HepG2 (cell line): ENCODE measurements at regions not wholly inside any gene's neighbourhood (a gene's known extent, or its start where the extent isn't known, plus 50 kb on each side); places are given as distances from the start of the nearest gene placed in this dataset.

Source experiments
- ATAC-seq: fragments of 200-7000 bp; cut with Tn5 transposase; 3 replicates; pipeline ENCODE4 v1.9.1; 2020; ENCODE audit warnings: mild to moderate bottlenecking, moderate library complexity
- BruUV-seq: library from RNA; stranded (reverse); fragments of 400-500 nt; replicated peaks from 2 replicates; lab custom pipeline; 2021; lab: Mats Ljungman, UMichigan
- CTCF ChIA-PET: fragments of 300-600 bp; formaldehyde crosslinking; extraction: SDS; loops from one replicate; lab custom pipeline; 2021; ENCODE audit warnings: low total read pairs, inconsistent platforms, low intra/inter-chr PET ratio; lab: Yijun Ruan, JAX
- POLR2A ChIA-PET: fragments of 350-600 bp; sonication (Branson Sonifier 250); formaldehyde crosslinking; loops from one replicate; lab custom pipeline; 2020; ENCODE audit warnings: antibody characterized with exemption, inconsistent platforms; lab: Yijun Ruan, JAX
- DNase-seq: peaks from one replicate; pipeline ENCODE4 v3.0.0-alpha.2; 2015; ENCODE audit warnings: low spot score
- FAIRE-seq: peaks from 3 replicates; lab custom pipeline; 2011; peaks lifted over from hg19 to GRCh38; lab: Jason Lieb, UNC
- H2AFZ ChIP-seq: one replicate; pipeline ENCODE4 v1.6.1; 2011; ENCODE audit warnings: low read length, inconsistent platforms
- H3K27ac ChIP-seq: fragments of 300-600 bp; 3 replicates; pipeline ENCODE4 v1.8.0; 2011; ENCODE audit warnings: mixed run types, mild to moderate bottlenecking, mixed read lengths, low read length, inconsistent platforms; ENCODE audit not compliant: insufficient read depth; ENCODE audit errors: extremely low read length
- H3K27me3 ChIP-seq, 2 experiments: fragments of 200-600 bp in 1 of 2; 2 replicates in 1 of 2; 3 replicates in 1 of 2; pipeline versions ENCODE4 v1.6.0 to v1.8.0; 2011; ENCODE audit warnings: low read length in 2 of 2, mild to moderate bottlenecking in 2 of 2, moderate library complexity in 2 of 2, inconsistent platforms in 1 of 2; ENCODE audit not compliant: insufficient read depth in 2 of 2, control insufficient read depth in 1 of 2
- H3K36me3 ChIP-seq, 2 experiments: fragments of 200-600 bp in 1 of 2; replicated peaks in 1 of 2; 2 replicates in 1 of 2; 3 replicates in 1 of 2; pipeline versions ENCODE4 v1.5.1 to v1.8.0; 2011; ENCODE audit warnings: low read length in 2 of 2, inconsistent platforms in 1 of 2; ENCODE audit not compliant: insufficient read depth in 2 of 2, control insufficient read depth in 1 of 2
- H3K4me1 ChIP-seq: 2 replicates; pipeline ENCODE4 v1.5.1; 2012; ENCODE audit warnings: low read length, inconsistent platforms; ENCODE audit not compliant: insufficient read depth
- H3K4me2 ChIP-seq: 2 replicates; pipeline ENCODE4 v1.6.0; 2011; ENCODE audit warnings: low read depth, low read length, inconsistent platforms
- H3K4me3 ChIP-seq, 3 experiments: fragments of 200-600 bp in 1 of 3; sonication (generic), shearing (Covaris generic) in 1 of 3; replicated peaks in 1 of 3; 2 replicates each; pipeline ENCODE4 v1.5.1; 2011 to 2016; ENCODE audit warnings: low read length in 3 of 3, inconsistent platforms in 2 of 3, low read depth in 2 of 3, mild to moderate bottlenecking in 2 of 3, control low read depth in 1 of 3, mixed read lengths in 1 of 3; ENCODE audit not compliant: insufficient read depth in 1 of 3
- H3K79me2 ChIP-seq: one replicate; pipeline ENCODE4 v1.6.1; 2011; ENCODE audit warnings: low read length, inconsistent platforms; ENCODE audit not compliant: insufficient read depth
- H3K9ac ChIP-seq: 2 replicates; pipeline ENCODE4 v1.6.0; 2011; ENCODE audit warnings: mild to moderate bottlenecking, low read depth, low read length, inconsistent platforms; ENCODE audit not compliant: insufficient read depth
- H3K9me3 ChIP-seq: 2 replicates; pipeline ENCODE4 v1.5.1; 2012; ENCODE audit warnings: mild to moderate bottlenecking, low read length
- H4K20me1 ChIP-seq: 2 replicates; pipeline ENCODE4 v1.6.0; 2011; ENCODE audit warnings: inconsistent platforms, mild to moderate bottlenecking, low read length, moderate library complexity; ENCODE audit not compliant: insufficient read depth
- CHD2 ChIP-seq: IDR thresholded peaks from 2 replicates; pipeline ENCODE4 v1.6.1; 2011; ENCODE audit warnings: low read depth, low read length, improper control_type of control experiment
- ETV6 ChIP-seq: sonication (generic); formaldehyde crosslinking; conservative IDR thresholded peaks from 2 replicates; pipeline ENCODE4 v1.4.0; 2020; ENCODE audit warnings: missing genetic modification reagents
- FOSL1 ChIP-seq: sonication (generic); formaldehyde crosslinking; IDR thresholded peaks from 2 replicates; pipeline ENCODE4 v1.9.0; 2021; ENCODE audit warnings: missing genetic modification reagents, borderline replicate concordance
- FOXC1 ChIP-seq: sonication (generic); formaldehyde crosslinking; IDR thresholded peaks from 2 replicates; pipeline ENCODE4 v1.8.0; 2022; ENCODE audit warnings: mild to moderate bottlenecking, missing genetic modification reagents, borderline replicate concordance
- GPN1 ChIP-seq: sonication (generic); formaldehyde crosslinking; IDR thresholded peaks from 2 replicates; pipeline ENCODE4 v1.5.1; 2020; ENCODE audit warnings: missing genetic modification reagents, borderline replicate concordance
- HES4 ChIP-seq: sonication (generic); formaldehyde crosslinking; IDR thresholded peaks from 2 replicates; pipeline ENCODE4 v1.9.0; 2021; ENCODE audit warnings: mild to moderate bottlenecking, missing genetic modification reagents, borderline replicate concordance
- HOXD1 ChIP-seq: sonication (generic); formaldehyde crosslinking; IDR thresholded peaks from 2 replicates; pipeline ENCODE4 v1.5.0; 2020; ENCODE audit warnings: missing genetic modification reagents
- NFKBIZ ChIP-seq: IDR thresholded peaks from 2 replicates; pipeline ENCODE4 v1.6.1; 2018; ENCODE audit warnings: missing genetic modification reagents, missing compliant biosample characterization
- PAWR ChIP-seq: sonication (generic); formaldehyde crosslinking; IDR thresholded peaks from 2 replicates; pipeline ENCODE4 v1.4.0; 2020; ENCODE audit warnings: missing genetic modification reagents, mild to moderate bottlenecking, borderline replicate concordance
- POGK ChIP-seq: sonication (generic); formaldehyde crosslinking; conservative IDR thresholded peaks from 2 replicates; pipeline ENCODE4 v1.8.0; 2022; ENCODE audit warnings: mild to moderate bottlenecking, moderate library complexity, missing genetic modification reagents
- RELA ChIP-seq: sonication (generic); formaldehyde crosslinking; IDR thresholded peaks from 2 replicates; pipeline ENCODE4 v1.4.0; 2020; ENCODE audit warnings: missing genetic modification reagents
- RXRB ChIP-seq: IDR thresholded peaks from 2 replicates; pipeline ENCODE4 v1.6.1; 2016; ENCODE audit warnings: borderline replicate concordance, missing genetic modification reagents, missing compliant biosample characterization
- SNRNP70 ChIP-seq: fragments of 200-400 bp; formaldehyde crosslinking; IDR thresholded peaks from 2 replicates; pipeline ENCODE4 v1.6.1; 2017; ENCODE audit warnings: mild to moderate bottlenecking, low read depth, low read length, moderate library complexity
- ZBTB34 ChIP-seq: sonication (generic); formaldehyde crosslinking; IDR thresholded peaks from 2 replicates; pipeline ENCODE4 v1.8.0; 2022; ENCODE audit warnings: mild to moderate bottlenecking, missing genetic modification reagents
- ZNF432 ChIP-seq: sonication (generic); formaldehyde crosslinking; IDR thresholded peaks from 2 replicates; pipeline ENCODE4 v1.5.0; 2020; ENCODE audit warnings: missing genetic modification reagents, mild to moderate bottlenecking, borderline replicate concordance
- ZNF44 ChIP-seq: sonication (generic); formaldehyde crosslinking; IDR thresholded peaks from 2 replicates; pipeline ENCODE4 v1.5.1; 2020; ENCODE audit warnings: mild to moderate bottlenecking, missing genetic modification reagents
- ZNF710 ChIP-seq: sonication (generic); formaldehyde crosslinking; IDR thresholded peaks from 2 replicates; pipeline ENCODE4 v1.5.0; 2020; ENCODE audit warnings: mild to moderate bottlenecking, missing genetic modification reagents, borderline replicate concordance
- ZSCAN30 ChIP-seq: sonication (generic); formaldehyde crosslinking; IDR thresholded peaks from 2 replicates; pipeline ENCODE4 v1.5.0; 2020; ENCODE audit warnings: mild to moderate bottlenecking, missing genetic modification reagents
- WGBS: methylation state at CpG from one replicate; pipeline ENCODE4 v1.1.6; 2017; ENCODE audit warnings: low lambda C conversion rate; 5-methylcytosine and 5-hydroxymethylcytosine counted together
- in situ Hi-C: cut with HindIII; loops from 2 replicates; pipeline ENCODE4 v1.10.0; 2017; ENCODE audit warnings: low pct_unique_long_range_greater_than_20kb; ENCODE audit not compliant: extremely low pct_ligation_motif_present
- intact Hi-C: fragments of 100-400 bp; cut with micrococcal nuclease; formaldehyde crosslinking; loops from one replicate; pipeline ENCODE4 v1.10.0; 2022; ENCODE audit not compliant: unreplicated experiment

- in situ Hi-C loops (no loop called here), intact Hi-C loops (no loop called here)
- ATAC-seq (no peak), DNase-seq (no peak), FAIRE-seq (no peak)
- Histone ChIP-seq H3K79me2 (no peaks in the 10 kb centered on the region), H3K9me3 (peaks cover 5% of the 10 kb centered on the region; the same call in 1 of the 2 replicates), H2AFZ (no peak overlapping the region), H3K36me3 (no peaks in the 10 kb centered on the region), H4K20me1 (no peaks in the 10 kb centered on the region), H3K27me3 (no peaks in the 10 kb centered on the region), H3K4me2 (no peak overlapping the region)
- POLR2A ChIA-PET, result no interaction called here
- CTCF ChIA-PET, result no interaction called here
- TF ChIP-seq FOXC1 (CRISPR knock-in tag) (no peak), ZNF432 (CRISPR knock-in tag) (no peak), ZBTB34 (no peak), CHD2 (no peak), ZNF710 (CRISPR knock-in tag) (no peak), SNRNP70 (no peak), NFKBIZ (CRISPR knock-in tag) (no peak), ETV6 (CRISPR knock-in tag) (no peak), RXRB (CRISPR knock-in tag) (no peak), FOSL1 (no peak), ZSCAN30 (CRISPR knock-in tag) (no peak), POGK (no peak), PAWR (CRISPR knock-in tag) (no peak), GPN1 (CRISPR knock-in tag) (no peak), ZNF44 (no peak), RELA (CRISPR knock-in tag) (no peak), HOXD1 (CRISPR knock-in tag) (no peak), HES4 (no peak)
- TF ChIP-seq, all 625 proteins: peak for 0
- 0% methylated on average over 1 of the region's 1 CpG for WGBS
- Histone ChIP-seq H3K4me3 (no peak overlapping the region), H3K9ac (no peak overlapping the region), H3K4me1 (no peaks in the 10 kb centered on the region), H3K27ac (no peak overlapping the region)
- BruUV-seq, result no TSS peak
Measured at GRCh38 chr3:74281705-74282104, 332.8 kb downstream of the CNTN3 start.
